Bone marrow (tissue), 2 donors: ENCODE measurements at regions not wholly inside any gene's neighbourhood (a gene's known extent, or its start where the extent isn't known, plus 50 kb on each side); places are given as distances from the start of the nearest gene placed in this dataset.
A peak's percentile ranks its signal among the peaks of the same experiment; 100 is the strongest.
"Not testable (repeated sequence)": the region's sequence is repeated elsewhere in the genome, so short reads cannot be mapped to it uniquely, and the experiment has no call there.

Experiments
- DNase-seq, 2 donors: peaks; one replicate each; lab custom pipeline; 2025; lab: John Stamatoyannopoulos, UW

GRCh38 chr2:224650815-224651439 is 65.2 kb downstream of the CCDC195 start:
- DNase-seq, result peak in 1 of 2 donors; percentile 28

GRCh38 chr2:224647684-224648083 is 62.5 kb upstream of the CUL3 start:
- DNase-seq, result not testable (repeated sequence)

DNA sequence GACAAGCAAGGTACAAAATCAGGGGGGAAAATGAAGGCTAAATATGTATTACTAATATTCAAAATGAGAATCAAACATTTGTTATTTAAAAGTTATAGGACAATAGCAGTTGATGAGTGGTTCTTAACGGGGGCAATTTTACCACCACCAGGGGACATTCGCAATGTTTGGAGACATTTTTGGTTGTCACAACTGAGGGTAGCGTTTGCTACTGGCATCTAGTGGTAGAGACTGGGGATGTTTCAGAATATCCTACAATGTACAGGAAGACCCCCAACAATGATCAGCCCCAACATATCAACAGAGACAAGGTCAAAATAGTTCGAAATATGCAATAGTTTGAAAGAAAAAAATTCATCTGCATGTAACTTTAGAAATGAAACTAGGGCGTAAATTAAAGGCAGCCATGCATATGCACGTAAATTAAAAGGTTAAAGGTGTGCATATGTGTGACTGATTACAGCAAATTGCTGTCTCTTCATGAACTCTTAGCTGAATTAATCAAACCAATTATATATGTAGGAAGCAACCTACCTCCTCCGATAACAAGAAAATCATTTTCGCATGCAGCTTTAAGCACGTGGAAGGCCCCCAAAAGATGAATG is 61.2 kb upstream of the CUL3 start:
- DNase-seq, result peak in 1 of 2 donors; percentile 63

- no peak for DNase-seq
Measured at GRCh38 chr2:224645722-224646121, 60.6 kb upstream of the CUL3 start.

DNA sequence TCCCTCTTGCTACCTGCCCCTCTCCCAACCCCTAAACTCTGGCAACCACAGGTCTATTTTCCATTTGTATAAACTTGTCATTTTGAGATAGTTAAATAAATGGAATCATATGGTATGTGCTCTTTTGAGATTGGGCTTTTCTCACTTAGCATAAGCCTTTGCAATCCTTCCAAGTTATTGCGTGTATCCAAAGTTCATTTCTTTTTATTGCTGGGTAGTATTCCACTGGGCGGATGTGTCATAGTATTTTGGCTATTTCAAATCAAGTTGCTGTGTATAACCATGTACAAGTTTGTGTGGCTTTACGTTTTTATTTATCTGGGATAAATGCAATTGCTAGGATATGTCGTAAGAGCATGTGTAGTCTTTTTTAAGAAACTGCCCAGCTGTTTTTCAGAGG is 55.5 kb upstream of the CUL3 start:
- no peak for DNase-seq

GRCh38 chr2:224638301-224638823 is 53.2 kb upstream of the CUL3 start:
- peak in 1 of 2 donors; percentile 62 for DNase-seq
